K562 (cell line): ENCODE measurements at regions not wholly inside any gene's neighbourhood (a gene's known extent, or its start where the extent isn't known, plus 50 kb on each side); places are given as distances from the start of the nearest gene placed in this dataset.

Source experiments
- ATAC-seq: fragments of 200-7000 bp; cut with Tn5 transposase; 3 replicates; pipeline ENCODE4 v1.9.1; 2020; ENCODE audit warnings: moderate library complexity
- BruUV-seq: library from RNA; stranded (reverse); fragments of 400-500 nt; replicated peaks from 2 replicates; lab custom pipeline; 2021; lab: Mats Ljungman, UMichigan
- CTCF ChIA-PET: fragments of 300-600 bp; formaldehyde crosslinking; extraction: SDS; loops from one replicate; lab custom pipeline; 2021; ENCODE audit warnings: low intra/inter-chr PET ratio; lab: Yijun Ruan, JAX
- POLR2A ChIA-PET: fragments of 300-600, 350-650 bp; sonication (Branson Sonifier 250); formaldehyde crosslinking; extraction: SDS; loops from one replicate; lab custom pipeline; 2021; ENCODE audit warnings: antibody characterized with exemption, inconsistent platforms; lab: Yijun Ruan, JAX
- DNase-seq, 4 experiments: peaks; one replicate each; pipeline versions ENCODE4 v3.0.0 to v3.0.0-alpha.2; 2011 to 2018; ENCODE audit warnings: low spot score in 3 of 4, mixed read lengths in 3 of 4; ENCODE audit errors: extremely low read depth in 1 of 4
- FAIRE-seq: peaks from 2 replicates; lab custom pipeline; 2011; peaks lifted over from hg19 to GRCh38; lab: Jason Lieb, UNC
- H2AFZ ChIP-seq: 2 replicates; pipeline ENCODE4 v1.6.0; 2011; ENCODE audit warnings: low read depth, low read length, control low read depth, inconsistent platforms
- H3K27ac ChIP-seq: fragments of 200-600 bp; 3 replicates; pipeline ENCODE4 v1.8.0; 2011; ENCODE audit warnings: low read depth, mild to moderate bottlenecking, control low read depth, inconsistent platforms, low read length, moderate library complexity, mixed read lengths; ENCODE audit errors: extremely low read depth
- H3K27me3 ChIP-seq, 2 experiments: fragments of 300-600 bp in 1 of 2; 2 replicates in 1 of 2; 3 replicates in 1 of 2; pipeline versions ENCODE4 v1.6.0 to v1.8.0; 2011; ENCODE audit warnings: inconsistent platforms in 2 of 2, low read length in 2 of 2, mild to moderate bottlenecking in 1 of 2, mixed read lengths in 1 of 2, moderate library complexity in 1 of 2; ENCODE audit not compliant: control insufficient read depth in 2 of 2, insufficient read depth in 2 of 2
- H3K36me3 ChIP-seq: fragments of 300-600 bp; 3 replicates; pipeline ENCODE4 v1.8.0; 2011; ENCODE audit warnings: mild to moderate bottlenecking, low read length, inconsistent platforms; ENCODE audit not compliant: control insufficient read depth, insufficient read depth
- H3K4me1 ChIP-seq, 2 experiments: fragments of 200-600 bp in 1 of 2; replicated peaks in 1 of 2; 2 replicates in 1 of 2; 3 replicates in 1 of 2; pipeline versions ENCODE4 v1.5.1 to v1.8.0; 2011; ENCODE audit warnings: inconsistent platforms in 2 of 2, low read length in 2 of 2, mild to moderate bottlenecking in 1 of 2, mixed read lengths in 1 of 2, moderate library complexity in 1 of 2; ENCODE audit not compliant: control insufficient read depth in 2 of 2, insufficient read depth in 2 of 2
- H3K4me2 ChIP-seq: 2 replicates; pipeline ENCODE4 v1.6.1; 2011; ENCODE audit warnings: low read length, control low read depth, inconsistent platforms, mixed read lengths; ENCODE audit not compliant: insufficient read depth
- H3K4me3 ChIP-seq: fragments of 200-600 bp; sonication (generic), shearing (Covaris generic); 2 replicates; pipeline ENCODE4 v1.5.1; 2016; ENCODE audit warnings: control low read depth, inconsistent platforms
- H3K79me2 ChIP-seq: fragments of 200-600 bp; 3 replicates; pipeline ENCODE4 v1.8.0; 2011; ENCODE audit warnings: low read length, inconsistent platforms; ENCODE audit not compliant: control insufficient read depth, insufficient read depth
- H3K9ac ChIP-seq, 2 experiments: 2 replicates each; pipeline versions ENCODE4 v1.6.0 to v1.6.1; 2011; ENCODE audit warnings: low read depth in 2 of 2, low read length in 2 of 2, control low read depth in 1 of 2, inconsistent platforms in 1 of 2, mild to moderate bottlenecking in 1 of 2, mixed read lengths in 1 of 2; ENCODE audit not compliant: insufficient read depth in 1 of 2
- H3K9me1 ChIP-seq: one replicate; pipeline ENCODE4 v1.6.0; 2011; ENCODE audit warnings: inconsistent platforms, mild to moderate bottlenecking, low read length, moderate library complexity; ENCODE audit not compliant: control insufficient read depth, insufficient read depth
- H3K9me3 ChIP-seq: replicated peaks from 2 replicates; pipeline ENCODE4 v1.5.1; 2011; ENCODE audit warnings: low read depth, low read length, inconsistent platforms; ENCODE audit not compliant: control insufficient read depth, insufficient read depth
- H4K20me1 ChIP-seq: replicated peaks from 2 replicates; pipeline ENCODE4 v1.6.1; 2011; ENCODE audit warnings: low read length, inconsistent platforms, mixed read lengths; ENCODE audit not compliant: control insufficient read depth, insufficient read depth
- GABPA ChIP-seq: fragments of 200-800 bp; sonication (Bioruptor generic); conservative IDR thresholded peaks from 2 replicates; pipeline ENCODE4 v1.6.1; 2016; ENCODE audit warnings: low read depth, missing genetic modification characterization, missing compliant biosample characterization
- HCFC1 ChIP-seq: IDR thresholded peaks from 2 replicates; pipeline ENCODE4 v1.6.1; 2012; ENCODE audit warnings: low read depth, low read length, improper control_type of control experiment
- LEF1 ChIP-seq: fragments of 450-650 bp; IDR thresholded peaks from 2 replicates; pipeline ENCODE4 v1.6.1; 2016; ENCODE audit warnings: mild to moderate bottlenecking
- MED1 ChIP-seq: sonication (generic); formaldehyde crosslinking; IDR thresholded peaks from 2 replicates; pipeline ENCODE4 v1.8.1; 2023; ENCODE audit warnings: missing genetic modification reagents, borderline replicate concordance
- NCOA1 ChIP-seq: fragments of 450-650 bp; IDR thresholded peaks from 2 replicates; pipeline ENCODE4 v1.6.1; 2016; ENCODE audit warnings: low read depth
- NFATC3 ChIP-seq: fragments of 450-650 bp; IDR thresholded peaks from 2 replicates; pipeline ENCODE4 v1.6.1; 2017; ENCODE audit warnings: mild to moderate bottlenecking
- RFX5 ChIP-seq: IDR thresholded peaks from 2 replicates; pipeline ENCODE4 v1.6.1; 2011; ENCODE audit warnings: low read depth, mild to moderate bottlenecking, improper control_type of control experiment, low read length
- SP2 ChIP-seq: IDR thresholded peaks from 2 replicates; pipeline ENCODE4 v1.6.1; 2011; ENCODE audit warnings: mild to moderate bottlenecking, low read depth, low read length, moderate library complexity; ENCODE audit not compliant: poor library complexity, severe bottlenecking; ENCODE audit errors: extremely low read depth
- STAG1 ChIP-seq: sonication (generic); formaldehyde crosslinking; IDR thresholded peaks from 2 replicates; pipeline ENCODE4 v1.5.0; 2020; ENCODE audit warnings: missing genetic modification reagents, borderline replicate concordance
- ZNF699 ChIP-seq: fragments of 250-450 bp; sonication (Bioruptor Pico); IDR thresholded peaks from 2 replicates; pipeline ENCODE4 v1.8.0; 2021; ENCODE audit warnings: mild to moderate bottlenecking, moderate library complexity; ENCODE audit not compliant: insufficient replicate concordance
- in situ Hi-C: fragments of 300-500 bp; cut with MboI; formaldehyde crosslinking; loops from 4 replicates; pipeline ENCODE4 v1.15.0; 2018; ENCODE audit warnings: inconsistent platforms, mixed read lengths
- intact Hi-C: fragments of 100-400 bp; cut with micrococcal nuclease; formaldehyde crosslinking; loops from 2 replicates; pipeline ENCODE4 v1.14.2; 2022
- TF ChIP-seq, protein P1 (sequence below): fragments of 250-450 bp; sonication (Bioruptor Pico); IDR thresholded peaks from 2 replicates; pipeline ENCODE4 v1.6.1; 2021; ENCODE audit warnings: mild to moderate bottlenecking
- TF ChIP-seq, protein P2 (sequence below): fragments of 450-650 bp; IDR thresholded peaks from 2 replicates; pipeline ENCODE4 v1.6.1; 2016; ENCODE audit warnings: antibody characterized with exemption

DNA sequence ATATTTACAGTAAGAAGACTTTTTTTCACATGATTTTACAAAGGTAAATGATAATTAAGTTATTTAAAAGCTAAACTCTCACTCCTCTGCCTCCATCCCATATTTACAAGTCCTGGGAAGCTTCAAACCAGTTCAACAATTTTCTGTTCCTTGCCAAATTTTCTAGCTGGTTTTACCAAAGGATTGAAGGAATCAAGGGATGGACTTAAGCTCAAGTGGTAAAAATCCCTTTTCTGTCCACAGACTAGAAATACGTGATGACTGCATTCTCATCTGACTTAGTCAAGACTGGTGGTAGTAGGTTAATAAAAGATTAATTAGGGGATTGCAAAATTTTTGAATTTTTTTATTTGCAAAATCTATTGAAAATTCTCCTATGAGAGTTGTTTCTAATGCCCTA lies 297.3 kb downstream of the MTX2 start (continued):
- no peak for TF ChIP-seq SP2
- TF ChIP-seq GABPA (tag) = no peak

DNA sequence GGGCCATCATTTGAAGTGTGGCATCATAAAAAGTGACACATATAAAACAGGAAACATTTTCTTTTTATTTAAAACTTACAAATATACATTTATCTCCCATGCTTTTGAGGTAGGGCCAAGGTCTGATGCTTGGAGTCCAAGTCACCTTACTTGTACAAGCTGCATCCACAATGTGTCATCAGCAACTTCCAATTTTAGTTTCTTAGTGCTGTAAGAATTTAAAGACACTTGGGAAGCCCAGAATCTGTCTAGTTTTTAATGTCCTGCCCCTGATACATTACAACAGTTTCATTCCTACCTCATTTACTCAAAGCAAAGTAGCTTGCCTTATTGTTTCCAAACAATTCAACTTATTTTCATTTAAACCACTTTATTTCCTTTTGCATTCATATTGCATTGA lies 297.7 kb downstream of the MTX2 start:
- BruUV-seq = no TSS peak
- ATAC-seq = no peak
- Histone ChIP-seq H3K9ac (no peak overlapping the region), H3K36me3 (no peaks in the 10 kb centered on the region), H3K9me1 (no peaks in the 10 kb centered on the region), H3K4me2 (no peak overlapping the region), H3K79me2 (no peaks in the 10 kb centered on the region), H3K27me3 (peaks cover 0 to 5% of the 10 kb centered on the region in 2 experiments; a peak in 2 of 5 replicates), H4K20me1 (no peaks in the 10 kb centered on the region), H3K27ac (no peak overlapping the region), H3K4me1 (no peaks in the 10 kb centered on the region), H3K4me3 (no peak overlapping the region), H3K9me3 (no peaks in the 10 kb centered on the region), H2AFZ (no peak overlapping the region)
- ChIA-PET CTCF (no interaction called here), POLR2A (interaction anchor here (1.0 kb wide), 1 partner anchor 10 kb away, joined by 3 read pairs; no protein-coding TSS in a partner anchor)
- TF ChIP-seq, protein P1, sequence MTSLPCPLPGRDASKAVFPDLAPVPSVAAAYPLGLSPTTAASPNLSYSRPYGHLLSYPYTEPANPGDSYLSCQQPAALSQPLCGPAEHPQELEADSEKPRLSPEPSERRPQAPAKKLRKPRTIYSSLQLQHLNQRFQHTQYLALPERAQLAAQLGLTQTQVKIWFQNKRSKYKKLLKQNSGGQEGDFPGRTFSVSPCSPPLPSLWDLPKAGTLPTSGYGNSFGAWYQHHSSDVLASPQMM (CRISPR knock-in tag) = no peak
- no peak for TF ChIP-seq NFATC3
- TF ChIP-seq, protein P2, sequence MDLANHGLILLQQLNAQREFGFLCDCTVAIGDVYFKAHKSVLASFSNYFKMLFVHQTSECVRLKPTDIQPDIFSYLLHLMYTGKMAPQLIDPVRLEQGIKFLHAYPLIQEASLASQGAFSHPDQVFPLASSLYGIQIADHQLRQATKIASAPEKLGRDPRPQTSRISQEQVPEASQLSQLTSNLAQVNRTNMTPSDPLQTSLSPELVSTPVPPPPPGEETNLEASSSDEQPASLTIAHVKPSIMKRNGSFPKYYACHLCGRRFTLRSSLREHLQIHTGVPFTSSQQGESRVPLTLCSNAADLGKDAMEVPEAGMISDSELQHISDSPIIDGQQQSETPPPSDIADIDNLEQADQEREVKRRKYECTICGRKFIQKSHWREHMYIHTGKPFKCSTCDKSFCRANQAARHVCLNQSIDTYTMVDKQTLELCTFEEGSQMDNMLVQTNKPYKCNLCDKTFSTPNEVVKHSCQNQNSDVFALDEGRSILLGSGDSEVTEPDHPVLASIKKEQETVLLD = no peak
- TF ChIP-seq ZNF699 (CRISPR knock-in tag) = no peak
- no peak for TF ChIP-seq NCOA1
- no peak for TF ChIP-seq LEF1
- TF ChIP-seq STAG1 = no peak
- no peak for TF ChIP-seq MED1 (CRISPR knock-in tag)
- no peak for TF ChIP-seq HCFC1
- no peak for TF ChIP-seq RFX5
- no peak for DNase-seq
- FAIRE-seq = no peak
- intact Hi-C loops (no loop called here), in situ Hi-C loops (no loop called here)
